Mammary epithelial cell (primary cell): ENCODE measurements at regions not wholly inside any gene's neighbourhood (a gene's known extent, or its start where the extent isn't known, plus 50 kb on each side); places are given as distances from the start of the nearest gene placed in this dataset.

Experiments used
- EZH2 ChIP-seq: IDR thresholded peaks from 2 replicates; pipeline ENCODE4 v1.6.1; 2012; ENCODE audit warnings: low read length, inconsistent platforms, borderline replicate concordance
- TF ChIP-seq, protein P1 (sequence below), 2 donors: IDR thresholded peaks in 1 of 2; conservative IDR thresholded peaks in 1 of 2; 2 replicates each; pipeline ENCODE4 v1.5.1; 2011 to 2012; ENCODE audit warnings: inconsistent platforms in 2 of 2, low read length in 2 of 2, mild to moderate bottlenecking in 2 of 2, control low read depth in 1 of 2, low read depth in 1 of 2; ENCODE audit not compliant: insufficient read depth in 1 of 2; ENCODE audit errors: extremely low read depth in 1 of 2

DNA sequence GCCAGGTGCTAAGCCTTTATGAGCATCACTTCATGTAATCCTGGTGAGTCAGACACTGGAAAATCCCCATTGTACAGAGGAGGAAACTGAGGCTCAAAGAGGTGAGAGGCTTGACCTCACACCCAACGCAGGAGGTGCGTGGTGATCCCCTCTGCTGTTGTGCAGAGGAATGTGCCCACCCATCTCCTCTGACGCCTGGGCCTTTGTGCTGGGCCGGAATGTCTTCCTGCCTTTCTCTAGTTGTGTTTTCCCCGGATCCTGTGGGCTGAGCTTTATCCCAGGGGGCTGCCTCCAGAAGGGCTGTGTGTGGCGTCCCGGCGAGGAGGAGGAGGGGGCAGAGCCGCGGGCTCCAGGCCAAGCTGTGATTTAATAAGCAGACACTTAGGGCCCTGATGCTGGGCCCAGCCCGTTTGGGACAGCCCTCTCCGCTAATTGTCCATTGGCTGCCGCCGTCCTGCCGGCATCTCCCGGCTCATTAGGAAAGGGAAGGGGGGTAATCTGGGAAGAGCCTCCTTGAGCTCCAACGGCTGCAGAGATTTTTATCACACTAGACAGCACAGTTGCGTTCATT lies 653.6 kb downstream of the MED13L start:
- TF ChIP-seq, protein P1, sequence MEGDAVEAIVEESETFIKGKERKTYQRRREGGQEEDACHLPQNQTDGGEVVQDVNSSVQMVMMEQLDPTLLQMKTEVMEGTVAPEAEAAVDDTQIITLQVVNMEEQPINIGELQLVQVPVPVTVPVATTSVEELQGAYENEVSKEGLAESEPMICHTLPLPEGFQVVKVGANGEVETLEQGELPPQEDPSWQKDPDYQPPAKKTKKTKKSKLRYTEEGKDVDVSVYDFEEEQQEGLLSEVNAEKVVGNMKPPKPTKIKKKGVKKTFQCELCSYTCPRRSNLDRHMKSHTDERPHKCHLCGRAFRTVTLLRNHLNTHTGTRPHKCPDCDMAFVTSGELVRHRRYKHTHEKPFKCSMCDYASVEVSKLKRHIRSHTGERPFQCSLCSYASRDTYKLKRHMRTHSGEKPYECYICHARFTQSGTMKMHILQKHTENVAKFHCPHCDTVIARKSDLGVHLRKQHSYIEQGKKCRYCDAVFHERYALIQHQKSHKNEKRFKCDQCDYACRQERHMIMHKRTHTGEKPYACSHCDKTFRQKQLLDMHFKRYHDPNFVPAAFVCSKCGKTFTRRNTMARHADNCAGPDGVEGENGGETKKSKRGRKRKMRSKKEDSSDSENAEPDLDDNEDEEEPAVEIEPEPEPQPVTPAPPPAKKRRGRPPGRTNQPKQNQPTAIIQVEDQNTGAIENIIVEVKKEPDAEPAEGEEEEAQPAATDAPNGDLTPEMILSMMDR (conservative IDR thresholded peaks at IDR 0.05 in 1 of 2, IDR thresholded peaks at IDR 0.05 in 1 of 2; ENCODE audit: extremely low read depth in 1 of 2, insufficient read depth in 1 of 2, low read depth in 1 of 2, low read length in 2 of 2), result no peak
- no peak for TF ChIP-seq EZH2
